Adipocyte (in vitro differentiated cells): ENCODE measurements at regions not wholly inside any gene's neighbourhood (a gene's known extent, or its start where the extent isn't known, plus 50 kb on each side); places are given as distances from the start of the nearest gene placed in this dataset.

ENCODE experiments used
- DNase-seq: peaks from one replicate; pipeline ENCODE4 v3.0.0-alpha.2; 2015; ENCODE audit warnings: low read depth
- H3K27me3 ChIP-seq: replicated peaks from 2 replicates; pipeline ENCODE4 v1.7.0; 2013; ENCODE audit warnings: mild to moderate bottlenecking, low read length, moderate library complexity; ENCODE audit not compliant: control insufficient read depth, insufficient read depth
- H3K36me3 ChIP-seq: 2 replicates; pipeline ENCODE4 v1.7.0; 2013; ENCODE audit warnings: low read length, mild to moderate bottlenecking, moderate library complexity; ENCODE audit not compliant: control insufficient read depth, insufficient read depth, severe bottlenecking
- H3K4me1 ChIP-seq: 2 replicates; pipeline ENCODE4 v1.7.0; 2013; ENCODE audit warnings: mild to moderate bottlenecking, low read length, moderate library complexity; ENCODE audit not compliant: control insufficient read depth, insufficient read depth
- H3K4me3 ChIP-seq: 2 replicates; pipeline ENCODE4 v1.7.0; 2013; ENCODE audit warnings: mild to moderate bottlenecking, low read length, moderate library complexity
- H3K9ac ChIP-seq: 2 replicates; pipeline ENCODE4 v1.7.0; 2013; ENCODE audit warnings: mild to moderate bottlenecking, low read length, moderate library complexity
- H3K9me3 ChIP-seq: 2 replicates; pipeline ENCODE4 v1.7.0; 2013; ENCODE audit warnings: mild to moderate bottlenecking, low read length, moderate library complexity; ENCODE audit not compliant: control insufficient read depth

DNA sequence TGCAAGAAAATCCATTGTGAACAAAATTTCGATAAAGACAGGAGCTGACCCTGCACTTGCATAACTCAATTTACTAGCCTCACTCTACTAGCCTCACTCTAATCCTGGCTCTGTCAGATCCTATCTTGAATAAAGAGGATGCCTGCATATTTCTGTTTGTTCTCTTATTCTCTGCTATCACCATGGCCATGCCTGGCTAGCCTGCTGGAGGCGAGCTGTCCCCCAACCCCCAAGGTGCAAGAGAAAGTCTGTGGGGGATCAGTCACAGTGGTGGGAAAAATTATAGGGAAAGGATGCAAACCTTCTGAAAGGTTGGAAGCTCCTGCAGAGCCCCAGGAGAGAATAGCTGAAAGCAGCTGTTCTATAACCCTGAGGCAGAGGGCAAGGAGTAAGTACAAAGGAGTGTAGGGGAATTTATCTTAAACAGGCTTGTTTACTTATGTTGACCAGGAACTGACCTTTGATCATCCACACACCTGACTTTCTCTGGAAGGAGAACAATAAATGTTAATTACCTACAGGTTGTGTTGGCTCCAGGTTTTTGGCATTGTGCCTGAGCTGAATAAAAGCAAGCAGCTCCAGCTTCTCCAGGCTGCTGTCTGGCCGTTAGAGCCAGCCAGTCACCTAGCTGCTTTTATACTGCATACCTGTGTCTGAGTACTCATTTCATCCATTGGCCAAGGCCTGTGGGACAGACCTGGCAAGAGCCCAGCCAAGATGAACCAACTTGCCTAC lies 137.7 kb upstream of the RASGRP1 start:
- no peak overlapping the region for H3K9ac ChIP-seq
- no peaks in the 10 kb centered on the region for H3K9me3 ChIP-seq
- no peak overlapping the region for H3K4me3 ChIP-seq
- no peak for DNase-seq
- H3K36me3 ChIP-seq = no peaks in the 10 kb centered on the region
- peaks cover 7% of the 10 kb centered on the region for H3K27me3 ChIP-seq
- H3K4me1 ChIP-seq = peaks cover 3% of the 10 kb centered on the region

GRCh38 chr15:38705436-38706219 lies 141.0 kb upstream of the RASGRP1 start:
- Histone ChIP-seq H3K4me1 (peaks cover 3% of the 10 kb centered on the region), H3K36me3 (no peaks in the 10 kb centered on the region), H3K9ac (no peak overlapping the region), H3K4me3 (no peak overlapping the region), H3K9me3 (no peaks in the 10 kb centered on the region), H3K27me3 (peaks cover 7% of the 10 kb centered on the region)
- no peak for DNase-seq

GRCh38 chr15:38706956-38707355 lies 142.3 kb upstream of the RASGRP1 start:
- Histone ChIP-seq H3K9ac (no peak overlapping the region), H3K4me1 (peaks cover 3% of the 10 kb centered on the region), H3K9me3 (no peaks in the 10 kb centered on the region), H3K4me3 (no peak overlapping the region), H3K27me3 (peaks cover 7% of the 10 kb centered on the region), H3K36me3 (no peaks in the 10 kb centered on the region)
- DNase-seq = no peak

- DNase-seq = peak; percentile 84
- no peak overlapping the region for H3K4me3 ChIP-seq
Observed at GRCh38 chr15:38707802-38708671, 143.4 kb upstream of the RASGRP1 start.

DNA sequence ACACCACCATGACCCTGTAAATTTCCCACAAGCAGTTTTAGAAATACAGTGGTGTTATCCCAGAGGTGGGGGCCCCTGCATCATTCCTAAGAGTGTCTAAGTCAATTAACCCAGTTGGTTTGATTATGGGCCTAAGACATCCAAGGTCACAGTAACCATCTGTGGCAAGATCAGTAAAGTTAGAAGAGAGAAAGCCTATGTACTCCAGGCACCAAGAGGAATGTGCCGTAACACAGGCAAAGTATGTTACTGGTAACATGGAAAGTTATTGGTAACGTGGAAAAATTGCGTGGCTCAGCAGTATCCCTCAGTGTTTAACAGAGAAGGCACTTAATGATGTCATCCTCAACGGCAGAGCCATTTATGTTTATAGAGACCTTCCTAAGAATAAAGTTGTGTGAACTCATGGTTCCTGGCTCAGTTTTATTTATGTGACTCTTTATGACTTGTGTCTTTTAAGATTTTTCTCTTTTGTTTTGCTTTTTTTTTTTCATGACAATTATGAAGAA lies 144.1 kb upstream of the RASGRP1 start:
- H3K36me3 ChIP-seq = no peaks in the 10 kb centered on the region
- peaks cover 3% of the 10 kb centered on the region for H3K4me1 ChIP-seq
- peaks cover 4% of the 10 kb centered on the region for H3K27me3 ChIP-seq
- DNase-seq = peak; percentile 17
- no peak overlapping the region for H3K4me3 ChIP-seq
- H3K9me3 ChIP-seq = no peaks in the 10 kb centered on the region
- no peak overlapping the region for H3K9ac ChIP-seq

More at GRCh38 chr15:38707802-38708671, 143.4 kb upstream of the RASGRP1 start:
- no peaks in the 10 kb centered on the region for H3K36me3 ChIP-seq
- H3K27me3 ChIP-seq = peaks cover 4% of the 10 kb centered on the region
- no peak overlapping the region for H3K9ac ChIP-seq
- no peaks in the 10 kb centered on the region for H3K9me3 ChIP-seq
- H3K4me1 ChIP-seq = peaks cover 3% of the 10 kb centered on the region

DNA sequence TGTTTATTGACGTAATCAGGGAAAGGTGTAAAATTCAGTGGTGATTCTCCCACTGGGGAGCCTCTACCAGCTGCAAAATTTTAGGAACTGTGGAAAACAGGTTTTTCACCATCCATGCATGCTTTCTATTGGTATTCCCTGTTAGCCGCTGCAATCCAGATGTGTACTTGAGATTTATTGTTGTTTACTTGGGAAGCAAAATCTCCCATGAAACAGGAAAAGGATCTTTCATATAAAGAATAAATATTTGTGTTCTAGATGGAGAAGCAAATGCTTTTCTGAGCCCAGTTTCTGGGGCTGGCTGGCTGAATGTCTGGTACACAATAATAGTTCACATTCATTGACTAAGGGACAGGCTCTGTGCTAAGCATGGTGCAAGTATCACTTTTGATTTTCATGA lies 144.6 kb upstream of the RASGRP1 start:
- H3K9ac ChIP-seq = no peak overlapping the region
- no peak for DNase-seq
- no peak overlapping the region for H3K4me3 ChIP-seq
- H3K4me1 ChIP-seq = peaks cover 8% of the 10 kb centered on the region
- H3K9me3 ChIP-seq = no peaks in the 10 kb centered on the region
- H3K27me3 ChIP-seq = peaks cover 1% of the 10 kb centered on the region
- no peaks in the 10 kb centered on the region for H3K36me3 ChIP-seq

GRCh38 chr15:38714309-38715072 lies 149.9 kb upstream of the RASGRP1 start:
- Histone ChIP-seq H3K9me3 (no peaks in the 10 kb centered on the region), H3K27me3 (no peaks in the 10 kb centered on the region), H3K36me3 (no peaks in the 10 kb centered on the region), H3K4me3 (no peak overlapping the region), H3K4me1 (peaks cover 13% of the 10 kb centered on the region), H3K9ac (peak overlapping the region; percentile 68)
- peak; percentile 84 for DNase-seq

GRCh38 chr15:38720893-38721567 lies 156.4 kb upstream of the RASGRP1 start:
- H3K36me3 ChIP-seq = no peaks in the 10 kb centered on the region
- H3K4me1 ChIP-seq = peaks cover 12% of the 10 kb centered on the region
- peak overlapping the region; percentile 35 for H3K9ac ChIP-seq
- no peak overlapping the region for H3K4me3 ChIP-seq
- DNase-seq = no peak
- H3K9me3 ChIP-seq = no peaks in the 10 kb centered on the region
- H3K27me3 ChIP-seq = no peaks in the 10 kb centered on the region

DNA sequence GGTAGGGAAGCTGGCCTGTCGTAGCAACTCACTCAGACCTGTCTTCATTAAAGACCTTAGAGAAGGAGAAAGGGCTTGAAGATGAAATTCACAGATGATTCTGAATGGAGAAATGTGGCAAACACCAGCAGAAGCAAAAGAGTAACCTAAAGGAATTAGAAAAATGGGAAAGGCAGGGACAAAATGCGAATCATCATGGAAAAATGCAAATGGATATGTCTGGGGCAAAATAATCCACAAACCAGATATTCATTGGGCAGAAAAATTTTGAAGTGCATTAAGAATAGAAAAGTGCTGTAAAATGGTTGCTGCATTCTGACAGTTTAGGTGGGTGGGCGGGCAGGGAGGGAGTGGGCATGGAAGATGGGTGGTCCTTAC lies 156.9 kb upstream of the RASGRP1 start:
- Histone ChIP-seq H3K36me3 (no peaks in the 10 kb centered on the region), H3K9ac (peak overlapping the region; percentile 35), H3K27me3 (no peaks in the 10 kb centered on the region), H3K4me3 (no peak overlapping the region), H3K9me3 (no peaks in the 10 kb centered on the region), H3K4me1 (peaks cover 12% of the 10 kb centered on the region)
- DNase-seq = peak; percentile 42

GRCh38 chr15:38722236-38722635 lies 157.6 kb upstream of the RASGRP1 start:
- H3K27me3 ChIP-seq = no peaks in the 10 kb centered on the region
- no peaks in the 10 kb centered on the region for H3K36me3 ChIP-seq
- H3K4me1 ChIP-seq = peaks cover 12% of the 10 kb centered on the region
- H3K9ac ChIP-seq = no peak overlapping the region
- H3K9me3 ChIP-seq = no peaks in the 10 kb centered on the region
- H3K4me3 ChIP-seq = no peak overlapping the region
- DNase-seq = no peak
